Panc1 (cell line): ENCODE measurements at regions not wholly inside any gene's neighbourhood (a gene's known extent, or its start where the extent isn't known, plus 50 kb on each side); places are given as distances from the start of the nearest gene placed in this dataset.

Experiments
- ATAC-seq: fragments of 200-7000 bp; cut with Tn5 transposase; 2 replicates; pipeline ENCODE4 v1.9.1; 2020; ENCODE audit warnings: mild to moderate bottlenecking, moderate library complexity
- BruUV-seq: library from RNA; stranded (reverse); fragments of 400-500 nt; replicated peaks from 2 replicates; lab custom pipeline; 2021; lab: Mats Ljungman, UMichigan
- CTCF ChIA-PET: fragments of 300-600 bp; sonication (Branson Sonifier 250); formaldehyde crosslinking; loops from one replicate; lab custom pipeline; 2022; ENCODE audit warnings: antibody characterized with exemption; lab: Charles Lee
- POLR2A ChIA-PET: fragments of 300-600 bp; sonication (Branson Sonifier 250); formaldehyde crosslinking; loops from one replicate; lab custom pipeline; 2022; ENCODE audit warnings: antibody characterized with exemption; lab: Charles Lee
- DNase-seq: peaks from one replicate; pipeline ENCODE4 v3.0.0-alpha.2; 2010; ENCODE audit warnings: low read depth, low spot score
- H3K27ac ChIP-seq: 2 replicates; pipeline ENCODE4 v1.5.1; 2011; ENCODE audit warnings: mild to moderate bottlenecking, low read length, inconsistent platforms
- H3K27me3 ChIP-seq: fragments of 200-500 bp; sonication (Bioruptor generic); 2 replicates; pipeline ENCODE4 v1.6.0; 2014; ENCODE audit warnings: low read length, inconsistent platforms; ENCODE audit not compliant: control insufficient read depth, insufficient read depth
- H3K36me3 ChIP-seq: fragments of 200-500 bp; sonication (Bioruptor generic); 2 replicates; pipeline ENCODE4 v1.5.1; 2014; ENCODE audit warnings: inconsistent platforms, mild to moderate bottlenecking, low read length, moderate library complexity; ENCODE audit not compliant: control insufficient read depth, insufficient read depth
- H3K4me1 ChIP-seq: 2 replicates; pipeline ENCODE4 v1.5.1; 2011; ENCODE audit warnings: inconsistent platforms, mild to moderate bottlenecking, low read length, moderate library complexity; ENCODE audit not compliant: control insufficient read depth, insufficient read depth
- H3K4me3 ChIP-seq, 2 experiments: 2 replicates each; pipeline ENCODE4 v1.5.1; 2011 to 2012; ENCODE audit warnings: low read depth in 2 of 2, low read length in 2 of 2, mild to moderate bottlenecking in 2 of 2, inconsistent platforms in 1 of 2, moderate library complexity in 1 of 2
- H3K9me3 ChIP-seq: fragments of 200-500 bp; sonication (Bioruptor generic); 2 replicates; pipeline ENCODE4 v1.5.1; 2014; ENCODE audit warnings: low read depth, mild to moderate bottlenecking, inconsistent platforms, low read length, moderate library complexity; ENCODE audit not compliant: control insufficient read depth, insufficient read depth
- CTCF ChIP-seq: fragments of 450-650 bp; IDR thresholded peaks from 2 replicates; pipeline ENCODE4 v1.5.1; 2017; ENCODE audit warnings: mild to moderate bottlenecking
- POLR2AphosphoS5 ChIP-seq: IDR thresholded peaks from 2 replicates; pipeline ENCODE4 v1.6.1; 2012; ENCODE audit warnings: mild to moderate bottlenecking, low read depth, low read length, moderate library complexity
- REST ChIP-seq, 2 experiments: IDR thresholded peaks; 2 replicates each; pipeline ENCODE4 v1.6.1; 2011 to 2012; ENCODE audit warnings: low read depth in 2 of 2, control low read depth in 1 of 2, low read length in 1 of 2, mild to moderate bottlenecking in 1 of 2, moderate library complexity in 1 of 2; ENCODE audit not compliant: insufficient read depth in 1 of 2
- SIN3A ChIP-seq: IDR thresholded peaks from 2 replicates; pipeline ENCODE4 v1.6.1; 2012; ENCODE audit warnings: low read depth, mild to moderate bottlenecking, low read length, moderate library complexity, borderline replicate concordance; ENCODE audit not compliant: insufficient read depth
- TCF7L2 ChIP-seq: IDR thresholded peaks from 2 replicates; pipeline ENCODE4 v1.6.1; 2011; ENCODE audit warnings: mild to moderate bottlenecking, low read depth, low read length, inconsistent platforms
- in situ Hi-C: cut with HindIII; loops from 2 replicates; pipeline ENCODE4 v1.10.0; 2016; ENCODE audit warnings: low sequenced_read_pairs, low pct_unique_long_range_greater_than_20kb
- intact Hi-C: fragments of 100-400 bp; cut with micrococcal nuclease; formaldehyde crosslinking; loops from one replicate; pipeline ENCODE4 v1.10.0; 2022; ENCODE audit not compliant: unreplicated experiment

- intact Hi-C loops = no loop called here
- no TSS peak for BruUV-seq
- TF ChIP-seq POLR2AphosphoS5 (no peak), REST (IDR thresholded peaks at IDR 0.05; ENCODE audit: insufficient read depth in 1 of 2, low read depth in 2 of 2, low read length in 1 of 2) (no peak), TCF7L2 (no peak), SIN3A (no peak), CTCF (no peak)
- DNase-seq = no peak
- ChIA-PET POLR2A (no interaction called here), CTCF (no interaction called here)
- no peak for ATAC-seq
- Histone ChIP-seq H3K4me3 (no peak overlapping the region), H3K36me3 (no peaks in the 10 kb centered on the region), H3K27me3 (no peaks in the 10 kb centered on the region), H3K9me3 (no peaks in the 10 kb centered on the region), H3K4me1 (no peaks in the 10 kb centered on the region), H3K27ac (no peak overlapping the region)
- in situ Hi-C loops = no loop called here
These were observed 113.4 kb downstream of the ELOVL4 start for GRCh38 chr6:79833964-79834284.

- CTCF ChIA-PET = no interaction called here
- in situ Hi-C loops (no loop called here), intact Hi-C loops (no loop called here)
- Histone ChIP-seq H3K36me3 (no peaks in the 10 kb centered on the region), H3K27me3 (no peaks in the 10 kb centered on the region), H3K4me3 (no peak overlapping the region), H3K27ac (no peak overlapping the region), H3K9me3 (no peaks in the 10 kb centered on the region), H3K4me1 (no peaks in the 10 kb centered on the region)
- TF ChIP-seq CTCF = no peak
- TF ChIP-seq POLR2AphosphoS5 = no peak
- no peak for ATAC-seq
- POLR2A ChIA-PET = no interaction called here
- BruUV-seq = no TSS peak
- no peak for DNase-seq
These were observed 113.9 kb downstream of the ELOVL4 start for GRCh38 chr6:79833264-79833963.
